DLD1 (cell line): ENCODE measurements at regions not wholly inside any gene's neighbourhood (a gene's known extent, or its start where the extent isn't known, plus 50 kb on each side); places are given as distances from the start of the nearest gene placed in this dataset.
"Not testable (repeated sequence)": the region's sequence is repeated elsewhere in the genome, so short reads cannot be mapped to it uniquely, and the experiment has no call there.

Experiments
- in situ Hi-C: cut with HindIII; loops from 2 replicates; pipeline ENCODE4 v1.10.0; 2017; ENCODE audit warnings: low sequenced_read_pairs

GRCh38 chr5:57665146-57665936 lies 182.7 kb upstream of the ACTBL2 start:
- in situ Hi-C loops, result no loop called here

GRCh38 chr5:57664700-57665099 lies 182.1 kb upstream of the ACTBL2 start:
- in situ Hi-C loops, result no loop called here

GRCh38 chr5:57663466-57663865 lies 180.9 kb upstream of the ACTBL2 start:
- in situ Hi-C loops, result no loop called here

DNA sequence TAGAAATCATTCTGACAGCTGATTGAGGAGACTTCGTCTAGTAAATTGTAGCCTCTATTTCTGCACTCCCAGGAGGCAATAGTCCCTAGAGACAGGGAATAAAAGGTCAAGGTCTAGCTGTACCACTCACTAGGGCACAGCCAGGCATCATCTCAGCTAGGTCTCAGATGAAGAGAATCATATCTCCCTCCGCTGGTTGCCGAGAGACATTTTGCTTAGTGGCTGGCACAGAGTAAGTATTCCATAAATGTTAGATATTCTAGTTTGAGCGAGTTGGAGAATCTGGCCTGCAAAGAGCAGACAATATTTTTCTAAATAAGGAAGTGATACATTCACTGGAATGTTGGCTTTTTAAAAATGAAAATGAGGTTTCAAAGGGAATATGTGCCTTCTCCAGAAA lies 180.4 kb upstream of the ACTBL2 start:
- in situ Hi-C loops, result no loop called here

DNA sequence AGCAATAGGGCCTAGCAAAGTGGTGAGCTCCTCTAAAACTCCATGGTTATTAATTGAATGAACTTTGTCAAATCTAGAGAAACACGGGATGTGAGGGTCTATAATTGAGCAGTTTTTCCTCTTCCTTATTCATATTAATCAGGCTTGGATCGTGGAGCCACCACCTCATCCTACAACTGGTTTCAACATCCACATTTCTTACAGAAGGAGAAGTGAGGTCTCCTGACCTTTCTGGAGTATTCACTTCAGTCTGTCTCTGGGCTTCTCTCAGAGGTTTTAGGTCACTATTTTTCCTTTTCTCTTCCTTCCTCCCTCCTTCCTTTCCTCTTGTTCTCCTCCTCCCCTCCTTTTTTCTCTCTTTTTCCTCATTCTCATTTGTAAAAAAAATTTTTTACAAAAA lies 177.3 kb upstream of the ACTBL2 start:
- in situ Hi-C loops, result no loop called here

- in situ Hi-C loops, result no loop called here
Measured at GRCh38 chr5:57658018-57658417, 175.4 kb upstream of the ACTBL2 start.

DNA sequence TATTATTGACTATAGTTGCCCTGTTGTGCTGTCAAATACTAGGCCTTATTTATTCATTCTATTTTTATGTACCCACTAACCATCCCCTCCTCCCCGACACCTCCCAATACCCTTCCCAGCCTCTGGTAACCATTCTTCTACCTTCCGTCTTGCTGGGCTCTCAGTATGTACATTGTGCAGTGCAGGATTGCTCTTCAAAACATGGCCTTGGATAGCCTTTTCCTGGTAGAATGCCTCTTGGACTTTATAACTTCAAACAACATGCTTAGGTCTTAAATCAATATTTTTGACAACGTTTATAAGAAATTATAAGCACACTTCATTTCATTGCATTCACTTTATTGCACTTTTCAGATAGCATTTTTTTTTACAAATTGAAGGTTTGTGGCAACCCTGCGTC lies 172.6 kb upstream of the ACTBL2 start:
- in situ Hi-C loops, result no loop called here

GRCh38 chr5:57653636-57654290 lies 171.2 kb upstream of the ACTBL2 start:
- in situ Hi-C loops, result no loop called here

- in situ Hi-C loops, result no loop called here
Measured at GRCh38 chr5:57651127-57651526, 168.5 kb upstream of the ACTBL2 start.

- in situ Hi-C loops, result no loop called here
Measured at GRCh38 chr5:57650360-57651069, 167.9 kb upstream of the ACTBL2 start.

DNA sequence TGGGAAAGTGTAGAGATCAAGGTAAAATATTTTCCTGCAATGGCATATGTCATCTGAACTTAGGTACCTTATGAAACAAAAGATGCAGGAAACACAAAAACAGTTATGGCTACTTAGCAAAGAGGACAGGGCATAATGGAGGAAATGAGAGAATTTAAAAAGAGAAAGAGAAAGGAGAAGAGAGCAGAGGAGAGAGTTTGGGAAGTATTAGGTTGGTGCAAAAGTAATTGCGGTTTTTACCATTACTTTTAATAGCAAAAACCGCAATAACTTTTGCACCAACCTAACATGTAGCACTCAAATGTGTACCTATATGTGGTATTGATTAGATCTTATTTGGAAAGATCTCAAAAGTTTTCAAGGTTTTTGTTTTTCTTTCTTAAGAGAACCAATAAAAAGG lies 160.1 kb upstream of the ACTBL2 start:
- in situ Hi-C loops, result no loop called here

DNA sequence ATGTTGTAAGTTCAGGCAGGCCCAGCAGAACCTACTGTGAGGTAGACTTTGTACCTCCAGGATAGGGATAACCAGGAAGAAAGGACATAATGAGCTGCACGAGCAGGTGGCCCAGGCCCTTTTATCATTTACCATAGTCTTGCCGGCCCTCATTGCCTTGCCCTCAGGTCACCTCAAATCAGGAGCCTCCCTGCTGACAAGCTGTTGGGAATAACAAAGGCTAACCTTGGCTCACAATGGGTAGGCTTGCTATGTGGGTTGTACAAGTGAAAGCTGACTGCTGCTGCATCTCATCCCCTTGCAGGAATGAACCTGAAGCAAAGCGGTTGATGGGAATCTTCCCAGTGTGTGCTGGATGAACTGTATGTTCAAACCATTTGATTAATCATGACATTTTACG lies 159.5 kb upstream of the ACTBL2 start:
- in situ Hi-C loops, result no loop called here

- in situ Hi-C loops, result no loop called here
Measured at GRCh38 chr5:57635146-57635777, 152.7 kb upstream of the ACTBL2 start.

GRCh38 chr5:57632937-57633336 lies 150.3 kb upstream of the ACTBL2 start:
- in situ Hi-C loops, result no loop called here

DNA sequence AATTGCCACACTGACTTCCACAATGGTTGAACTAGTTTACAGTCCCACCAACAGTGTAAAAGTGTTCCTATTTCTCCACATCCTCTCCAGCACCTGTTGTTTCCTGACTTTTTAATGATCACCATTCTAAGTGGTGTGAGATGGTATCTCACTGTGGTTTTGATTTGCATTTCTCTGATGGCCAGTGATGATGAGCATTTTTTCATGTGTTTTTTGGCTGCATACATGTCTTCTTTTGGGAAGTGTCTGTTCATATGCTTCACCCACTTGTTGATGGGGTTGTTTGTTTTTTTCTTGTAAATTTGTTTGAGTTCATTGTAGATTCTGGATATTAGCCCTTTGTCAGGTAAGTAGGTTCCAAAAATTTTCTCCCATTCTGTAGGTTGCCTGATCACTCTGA lies 148.5 kb upstream of the ACTBL2 start:
- in situ Hi-C loops, result not testable (repeated sequence)

DNA sequence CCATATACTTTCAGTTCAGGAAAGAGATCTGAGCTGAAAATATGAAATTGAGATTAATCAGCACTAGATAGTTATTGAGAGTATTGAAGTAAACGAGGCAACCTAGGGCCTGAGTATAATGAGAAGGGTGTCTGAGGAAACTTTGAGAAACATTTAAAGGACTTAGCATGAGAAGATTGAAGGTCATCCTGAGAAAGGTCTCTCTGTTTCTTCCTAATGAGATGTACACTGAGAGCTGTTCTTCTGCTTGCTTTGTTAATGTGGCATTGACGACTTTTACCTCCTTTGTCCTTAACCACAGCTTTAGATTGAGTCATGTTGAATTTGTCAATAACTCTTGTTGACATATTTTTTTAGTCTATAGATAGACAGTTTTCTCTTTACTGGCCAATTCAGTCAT lies 145.1 kb upstream of the ACTBL2 start:
- in situ Hi-C loops, result no loop called here

DNA sequence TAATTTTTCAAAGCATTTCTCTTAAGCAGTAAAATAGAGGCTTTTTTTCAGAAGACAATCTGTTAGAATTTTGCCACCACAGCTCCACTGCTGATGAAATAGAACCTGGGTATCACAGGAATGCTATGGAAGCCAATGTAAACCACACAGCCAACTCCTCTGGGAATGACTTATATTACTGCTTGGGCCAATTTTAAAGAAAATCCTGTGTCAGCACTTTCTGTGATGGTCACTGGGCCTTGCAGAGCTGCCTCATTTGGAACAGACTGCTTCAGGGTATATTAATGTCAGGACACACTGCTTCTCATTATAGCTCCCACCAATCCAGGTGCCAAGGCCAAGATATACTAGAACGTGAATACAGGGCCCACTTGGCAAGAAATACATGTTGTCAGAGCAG lies 144.1 kb upstream of the ACTBL2 start:
- in situ Hi-C loops, result no loop called here

DNA sequence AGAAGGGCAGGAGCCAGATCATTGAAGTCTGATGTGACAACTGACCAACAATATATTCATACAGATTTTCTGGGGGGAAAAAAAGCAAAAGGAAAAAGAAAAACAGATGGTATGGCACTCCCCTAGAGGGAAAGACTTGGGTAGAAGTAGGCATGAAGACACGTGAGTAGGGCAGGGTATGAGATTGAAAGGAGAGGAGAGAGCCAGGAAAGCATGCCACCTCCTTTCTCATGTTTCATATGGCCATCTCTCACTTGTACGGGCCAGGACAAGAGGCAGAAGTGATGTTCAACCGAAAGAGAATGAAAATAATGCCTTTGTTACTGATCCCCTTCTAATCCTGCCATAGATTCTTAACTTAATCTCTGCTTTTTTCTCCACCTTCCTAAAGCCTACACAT lies 139.0 kb upstream of the ACTBL2 start:
- in situ Hi-C loops, result no loop called here

DNA sequence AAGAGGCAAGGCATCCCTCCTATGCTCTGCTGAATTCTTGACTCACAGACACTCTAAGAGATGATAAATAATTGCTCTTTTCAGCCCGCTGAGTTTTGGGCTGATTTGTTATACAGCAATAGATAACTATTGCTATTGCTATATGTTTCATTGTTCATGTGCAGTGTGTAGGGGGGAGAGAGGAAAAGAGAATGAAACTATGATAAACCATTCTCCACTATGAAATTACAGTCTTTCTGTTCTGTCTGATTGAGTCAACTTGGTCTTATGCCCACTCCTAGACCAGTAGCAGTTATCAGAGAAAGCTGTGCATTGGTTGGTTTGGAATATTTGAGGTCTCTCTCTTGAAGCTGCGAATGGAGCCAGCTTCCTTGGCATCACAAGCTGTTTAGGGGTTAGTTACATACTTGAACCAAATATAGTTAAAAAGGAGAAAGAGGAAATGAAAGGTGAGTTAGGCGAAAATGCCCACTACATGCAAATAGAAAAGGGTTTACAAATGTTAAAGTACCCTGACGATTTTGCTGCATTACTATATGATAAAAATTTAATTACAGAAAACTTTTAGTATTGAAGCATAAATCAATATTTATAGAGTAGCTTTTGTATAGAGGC lies 136.3 kb upstream of the ACTBL2 start:
- in situ Hi-C loops, result no loop called here

DNA sequence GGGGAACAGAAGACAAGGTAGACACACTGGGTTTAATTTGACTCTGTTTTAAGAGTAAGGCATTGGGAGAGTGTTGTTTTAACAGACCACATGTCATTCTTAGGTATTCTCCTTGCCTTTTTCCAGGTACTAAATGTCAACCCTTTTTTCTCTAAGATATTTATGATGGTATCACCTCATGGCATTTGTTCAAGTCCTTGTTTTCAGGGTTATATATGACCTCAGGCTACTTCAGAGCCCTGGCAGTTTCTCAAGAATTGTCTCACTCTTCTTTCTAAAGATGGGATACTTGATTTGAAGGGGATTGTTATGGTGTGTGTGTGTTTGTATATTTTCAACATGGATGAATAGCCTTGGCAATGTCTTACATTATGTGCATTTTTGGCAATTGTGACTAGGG lies 131.1 kb upstream of the ACTBL2 start:
- in situ Hi-C loops, result no loop called here

- in situ Hi-C loops, result no loop called here
Measured at GRCh38 chr5:57611177-57611576, 128.6 kb upstream of the ACTBL2 start.
